H7 (cell line): ENCODE measurements at regions not wholly inside any gene's neighbourhood (a gene's known extent, or its start where the extent isn't known, plus 50 kb on each side); places are given as distances from the start of the nearest gene placed in this dataset.
"Not testable (repeated sequence)": the region's sequence is repeated elsewhere in the genome, so short reads cannot be mapped to it uniquely, and the experiment has no call there.

Experiments
- DNase-seq: peaks from one replicate; pipeline ENCODE4 v3.0.0; 2012
- H3K27me3 ChIP-seq: 2 replicates; pipeline ENCODE4 v1.6.0; 2011; ENCODE audit warnings: mild to moderate bottlenecking, low read length; ENCODE audit not compliant: control insufficient read depth, insufficient read depth
- H3K36me3 ChIP-seq: replicated peaks from 2 replicates; pipeline ENCODE4 v1.5.1; 2011; ENCODE audit warnings: low read length; ENCODE audit not compliant: control insufficient read depth, insufficient read depth
- H3K4me3 ChIP-seq: 2 replicates; pipeline ENCODE4 v1.5.1; 2011; ENCODE audit warnings: low read depth, mild to moderate bottlenecking, control low read depth, low read length, moderate library complexity; ENCODE audit not compliant: insufficient read depth

DNA sequence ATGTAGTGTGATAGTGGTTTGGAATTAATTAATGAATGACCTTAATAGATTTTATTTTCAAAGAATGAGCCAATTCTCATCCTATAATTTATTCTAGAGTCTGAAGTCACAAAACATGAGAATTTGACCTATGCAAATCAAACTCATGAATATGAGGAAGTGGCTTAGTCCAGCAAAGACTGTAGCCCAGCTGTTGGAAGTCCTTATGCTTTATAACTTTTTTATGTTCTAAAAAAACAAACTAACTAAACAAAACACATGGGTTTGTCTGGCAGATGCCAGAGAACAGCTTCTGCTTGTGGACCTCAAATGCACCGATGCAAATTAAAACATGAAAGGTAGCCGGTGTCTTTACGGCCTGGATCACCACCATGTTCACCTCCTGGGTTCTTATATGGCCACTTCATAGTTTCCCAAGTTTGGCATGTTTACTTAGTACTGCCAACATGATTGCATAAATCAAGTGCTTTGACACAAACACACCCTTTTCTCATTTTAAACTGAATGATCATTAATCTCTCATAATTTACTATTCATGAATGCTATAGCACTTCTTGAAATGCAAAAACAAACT is 277.4 kb downstream of the PAPSS1 start:
- H3K27me3 ChIP-seq = no peaks in the 10 kb centered on the region
- H3K4me3 ChIP-seq = no peak overlapping the region
- no peak for DNase-seq
- no peaks in the 10 kb centered on the region for H3K36me3 ChIP-seq

DNA sequence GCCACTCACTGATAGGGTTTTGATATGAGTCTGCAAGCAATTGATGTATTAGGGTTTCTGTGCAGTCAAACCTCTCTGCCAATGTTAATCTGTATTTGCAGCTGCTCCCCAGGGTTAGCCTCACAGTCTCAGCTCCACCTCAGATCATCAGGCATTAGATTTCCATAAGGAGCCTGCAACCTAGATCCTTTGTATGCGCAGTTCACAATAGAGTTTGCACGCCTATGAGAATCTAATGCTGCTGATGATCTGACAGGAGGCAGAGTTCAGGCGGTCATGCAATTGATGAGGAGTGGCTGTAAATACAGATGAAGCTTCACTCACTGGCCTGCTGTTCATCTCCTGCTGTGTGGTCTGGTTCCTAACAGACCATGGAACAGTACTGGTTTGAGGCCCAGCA is 280.6 kb downstream of the PAPSS1 start:
- no peak for DNase-seq
- H3K4me3 ChIP-seq = no peak overlapping the region
- no peaks in the 10 kb centered on the region for H3K27me3 ChIP-seq
- H3K36me3 ChIP-seq = no peaks in the 10 kb centered on the region

DNA sequence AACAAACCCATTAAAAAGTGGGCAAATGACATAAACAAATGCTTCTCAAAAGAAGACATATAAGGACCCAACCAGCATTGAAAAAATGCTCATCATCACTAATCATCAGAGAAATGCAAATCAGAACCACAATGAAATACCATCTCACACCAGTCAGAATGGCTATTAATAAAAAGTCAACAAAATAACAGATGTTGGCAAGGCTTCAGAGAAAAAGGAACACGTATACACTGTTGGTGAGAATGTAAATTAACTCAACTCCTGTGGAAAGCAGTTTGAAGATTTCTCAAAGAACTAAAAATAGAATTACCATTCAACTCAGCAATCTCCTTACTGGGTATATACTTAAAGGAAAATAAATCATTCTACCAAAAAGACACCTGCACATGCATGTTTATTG is 283.6 kb downstream of the PAPSS1 start:
- not testable (repeated sequence) for H3K27me3 ChIP-seq, H3K36me3 ChIP-seq, DNase-seq, H3K4me3 ChIP-seq

DNA sequence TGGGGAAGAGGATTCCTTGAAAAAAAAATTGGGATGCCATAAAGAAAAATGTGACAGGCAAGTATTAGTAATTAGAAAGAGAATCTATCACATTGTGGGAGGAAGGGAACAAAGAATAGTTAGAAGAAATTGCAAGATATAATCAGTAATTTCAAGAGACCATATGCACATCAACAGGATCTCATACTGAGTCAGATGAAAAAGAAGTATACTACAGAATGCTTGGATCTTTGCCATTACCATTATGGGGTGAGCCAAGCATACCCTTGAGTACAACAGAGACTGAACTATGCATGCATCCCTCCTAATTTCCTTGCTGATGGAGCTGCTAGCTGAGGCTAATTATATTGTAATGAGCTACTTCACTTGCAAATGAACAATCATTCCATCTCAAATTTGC is 287.6 kb downstream of the PAPSS1 start:
- Histone ChIP-seq H3K4me3 (no peak overlapping the region), H3K36me3 (no peaks in the 10 kb centered on the region), H3K27me3 (no peaks in the 10 kb centered on the region)
- DNase-seq = no peak

DNA sequence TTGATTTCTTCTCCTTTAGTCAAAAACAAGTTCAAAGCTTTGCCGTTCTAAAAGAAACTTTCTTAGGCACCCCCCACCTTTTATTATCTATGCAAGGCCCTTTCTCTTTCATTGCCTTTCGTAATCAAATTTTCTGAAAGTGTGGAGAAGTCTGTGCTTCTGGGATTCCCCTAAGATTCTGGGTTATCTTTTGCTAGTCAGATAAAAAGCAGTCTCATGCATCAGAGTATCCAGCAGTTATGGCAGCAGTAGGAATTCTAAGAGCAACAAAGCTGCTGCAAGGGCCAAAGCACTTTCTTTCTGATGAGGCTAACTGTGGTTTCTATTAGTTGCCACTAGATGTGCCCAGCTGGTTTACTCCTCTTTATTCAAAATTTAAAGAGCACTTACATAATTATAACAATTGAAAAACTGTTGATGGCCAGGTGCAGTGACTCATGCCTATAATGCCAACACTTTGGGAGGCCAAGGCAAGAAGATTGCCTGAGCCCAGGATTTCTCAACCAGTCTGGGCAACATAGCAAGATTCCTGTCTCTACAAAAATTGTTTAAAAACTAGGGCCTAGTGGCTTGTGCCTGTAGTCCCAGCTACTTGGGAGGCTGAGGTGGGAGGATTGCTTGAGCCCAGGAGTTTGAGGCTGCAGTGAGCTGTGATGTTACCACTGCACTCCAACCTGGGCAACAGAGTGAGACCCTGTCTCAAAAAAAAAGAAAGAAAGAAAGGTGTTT is 296.2 kb downstream of the PAPSS1 start:
- DNase-seq = no peak
- Histone ChIP-seq H3K36me3 (no peaks in the 10 kb centered on the region), H3K27me3 (no peaks in the 10 kb centered on the region), H3K4me3 (no peak overlapping the region)

DNA sequence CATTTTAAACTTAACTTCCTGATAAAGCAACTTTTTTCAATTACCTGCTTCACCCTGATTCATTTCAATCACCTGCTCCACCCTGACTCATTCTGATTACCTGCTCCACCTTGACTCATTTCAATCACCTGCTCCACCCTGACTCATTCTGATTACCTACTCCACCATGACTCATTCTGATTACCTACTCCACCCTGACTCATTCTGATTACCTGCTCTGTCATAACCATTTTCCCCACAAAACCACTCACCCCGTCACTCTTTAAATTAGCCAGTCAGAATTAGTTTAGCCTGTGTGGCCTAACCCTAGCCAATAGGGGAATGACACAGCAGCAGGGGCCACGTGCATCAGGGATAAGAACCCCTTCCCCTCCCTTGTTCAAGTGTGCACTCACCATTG is 300.5 kb downstream of the PAPSS1 start:
- not testable (repeated sequence) for H3K36me3 ChIP-seq, H3K27me3 ChIP-seq, DNase-seq, H3K4me3 ChIP-seq

DNA sequence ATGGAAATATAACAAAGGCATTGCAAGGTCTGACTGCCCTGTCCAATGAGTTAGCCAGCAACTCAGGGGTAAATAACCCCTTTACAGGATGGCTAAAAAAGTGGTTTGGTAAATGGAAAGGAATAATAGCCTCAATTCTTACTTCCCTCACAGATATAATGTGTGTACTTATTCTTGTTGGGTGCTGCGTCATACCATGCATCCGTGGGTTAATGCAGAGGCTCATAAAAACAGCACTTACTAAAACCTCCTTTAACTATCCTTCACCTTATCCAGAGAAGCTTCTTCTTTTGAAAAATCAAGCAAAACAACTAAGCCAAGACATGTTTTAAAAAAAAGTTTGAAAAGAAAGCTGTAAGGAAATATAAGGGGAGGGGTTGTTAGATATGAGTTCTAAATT is 301.0 kb downstream of the PAPSS1 start:
- no peak overlapping the region for H3K4me3 ChIP-seq
- H3K27me3 ChIP-seq = no peaks in the 10 kb centered on the region
- no peaks in the 10 kb centered on the region for H3K36me3 ChIP-seq
- no peak for DNase-seq

DNA sequence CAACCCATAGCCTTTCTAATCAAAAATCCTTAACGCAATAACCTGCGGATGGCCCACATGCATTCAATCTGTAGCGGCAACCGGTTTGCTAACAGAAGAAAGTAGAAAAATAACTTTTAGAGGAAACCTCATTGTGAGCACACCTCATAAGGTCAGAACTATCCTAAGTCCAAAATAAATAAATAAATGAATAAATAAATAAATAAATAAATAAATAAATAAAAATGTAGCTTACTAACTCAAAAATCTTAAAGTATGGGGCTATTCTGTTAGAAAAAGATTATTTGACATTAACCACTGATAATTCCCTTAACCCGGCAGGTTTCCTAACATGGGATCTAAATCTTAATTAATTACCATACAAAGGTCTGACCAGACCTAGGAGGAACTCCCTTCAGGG is 304.5 kb downstream of the PAPSS1 start:
- not testable (repeated sequence) for H3K36me3 ChIP-seq, H3K4me3 ChIP-seq, DNase-seq, H3K27me3 ChIP-seq

DNA sequence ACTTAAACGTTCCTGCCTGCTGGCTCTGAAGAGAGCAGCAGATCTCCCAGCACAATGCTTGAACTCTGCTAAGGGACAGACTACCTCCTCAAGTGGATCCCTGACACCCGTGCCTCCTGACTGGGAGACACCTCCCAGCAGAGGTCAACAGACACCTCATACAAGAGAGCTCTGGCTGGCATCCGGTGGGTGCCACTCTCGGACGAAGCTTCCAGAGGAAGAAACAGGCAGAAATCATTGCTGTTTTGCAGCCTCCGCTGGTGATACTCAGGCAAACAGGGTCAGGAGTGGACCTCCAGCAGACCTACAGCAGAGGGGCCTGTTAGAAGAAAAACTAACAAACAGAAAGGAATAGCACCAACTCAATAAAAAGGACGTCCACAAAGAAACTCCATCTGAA is 310.2 kb downstream of the PAPSS1 start:
- DNase-seq, H3K36me3 ChIP-seq, H3K27me3 ChIP-seq, H3K4me3 ChIP-seq: not testable (repeated sequence)

DNA sequence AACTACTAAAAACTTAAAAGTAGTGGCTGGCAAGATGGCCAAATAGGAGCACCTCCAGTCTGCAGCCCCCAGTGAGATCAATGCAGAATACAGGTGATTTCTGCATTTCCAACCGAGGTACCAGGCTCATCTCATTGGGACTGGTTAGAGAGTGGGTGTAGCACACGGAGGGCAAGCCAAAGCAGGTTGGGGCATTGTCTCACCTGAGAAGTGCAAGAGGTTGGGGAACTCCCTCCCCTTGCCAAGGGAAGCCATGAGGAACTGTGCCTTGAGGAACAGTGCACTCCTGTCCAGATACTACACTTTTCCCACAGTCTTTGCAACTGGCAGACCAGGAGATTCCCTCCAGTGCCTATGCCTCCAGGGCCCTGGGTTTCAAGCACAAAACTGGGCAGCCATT is 311.1 kb downstream of the PAPSS1 start:
- no peak overlapping the region for H3K4me3 ChIP-seq
- H3K27me3 ChIP-seq = no peaks in the 10 kb centered on the region
- no peaks in the 10 kb centered on the region for H3K36me3 ChIP-seq
- no peak for DNase-seq

DNA sequence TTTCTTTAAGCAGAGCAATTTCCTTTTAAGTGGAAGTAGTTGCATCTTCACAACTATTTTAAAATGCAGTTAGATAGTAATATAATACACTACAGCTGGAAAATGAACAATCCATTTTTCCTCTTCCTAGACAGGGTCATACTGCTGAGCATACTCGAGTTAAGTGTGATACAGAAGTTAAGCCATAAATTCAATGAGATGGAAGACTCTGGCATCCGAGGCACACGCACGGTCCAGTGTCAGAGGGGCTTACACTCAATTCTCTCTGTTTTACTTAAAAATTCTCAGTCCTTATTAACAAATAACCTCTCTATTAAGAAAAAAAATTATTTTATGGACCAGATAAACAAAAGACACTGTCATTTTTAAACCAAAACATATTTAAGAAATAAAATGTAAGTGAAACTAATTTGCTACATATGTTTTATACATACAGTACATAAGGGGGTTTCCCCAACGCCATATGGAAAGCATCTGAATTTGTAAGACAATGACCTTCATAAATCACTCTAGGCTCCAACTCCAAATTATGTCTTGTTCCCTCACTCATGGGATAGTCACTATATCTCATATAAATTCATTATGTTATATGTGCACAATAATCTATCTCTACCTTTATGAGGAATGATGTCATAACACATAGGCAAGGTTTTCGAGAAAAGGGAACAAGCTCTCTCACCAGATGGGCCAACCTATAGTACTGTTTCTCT is 315.3 kb downstream of the PAPSS1 start:
- Histone ChIP-seq H3K27me3 (no peaks in the 10 kb centered on the region), H3K4me3 (no peak overlapping the region), H3K36me3 (no peaks in the 10 kb centered on the region)
- no peak for DNase-seq

DNA sequence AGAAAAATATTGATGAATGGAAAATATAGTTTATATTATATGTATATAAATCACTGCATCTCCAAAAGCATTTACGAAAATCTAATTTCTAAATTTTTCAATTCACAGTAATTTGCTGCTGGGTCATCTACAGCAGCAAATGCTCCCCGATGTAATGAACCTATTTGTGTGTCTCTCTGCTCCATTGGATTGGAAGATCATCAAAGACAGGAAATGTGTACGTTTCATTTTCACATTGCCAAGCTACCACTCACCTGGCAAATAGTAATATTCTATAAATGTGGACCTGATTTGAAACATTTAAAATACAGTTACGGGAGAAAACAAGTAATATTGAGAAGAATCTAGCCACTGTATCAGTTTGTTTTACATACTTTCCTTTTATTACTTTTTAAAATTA is 317.7 kb downstream of the PAPSS1 start:
- Histone ChIP-seq H3K36me3 (no peaks in the 10 kb centered on the region), H3K27me3 (no peaks in the 10 kb centered on the region), H3K4me3 (no peak overlapping the region)
- no peak for DNase-seq

DNA sequence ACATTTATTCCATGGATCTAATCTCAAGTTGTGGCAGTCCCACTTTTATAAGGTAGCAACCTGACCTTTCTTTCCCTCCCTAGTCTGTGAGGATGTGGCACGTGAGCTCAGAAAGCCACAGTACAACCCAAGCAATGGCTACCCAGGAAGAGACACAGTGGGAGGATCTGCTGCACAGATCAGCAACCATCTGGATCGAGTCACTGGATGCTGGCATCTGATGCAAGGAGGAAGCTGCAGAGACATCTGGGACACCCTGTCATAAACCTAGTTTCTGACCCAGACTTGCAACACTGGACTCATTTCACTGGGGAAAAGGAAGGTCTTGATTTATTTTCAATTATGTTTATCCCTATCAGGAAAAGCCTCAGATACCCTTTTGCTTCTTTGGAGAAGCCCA is 327.1 kb downstream of the PAPSS1 start:
- DNase-seq = no peak
- Histone ChIP-seq H3K36me3 (no peaks in the 10 kb centered on the region), H3K27me3 (no peaks in the 10 kb centered on the region), H3K4me3 (no peak overlapping the region)

DNA sequence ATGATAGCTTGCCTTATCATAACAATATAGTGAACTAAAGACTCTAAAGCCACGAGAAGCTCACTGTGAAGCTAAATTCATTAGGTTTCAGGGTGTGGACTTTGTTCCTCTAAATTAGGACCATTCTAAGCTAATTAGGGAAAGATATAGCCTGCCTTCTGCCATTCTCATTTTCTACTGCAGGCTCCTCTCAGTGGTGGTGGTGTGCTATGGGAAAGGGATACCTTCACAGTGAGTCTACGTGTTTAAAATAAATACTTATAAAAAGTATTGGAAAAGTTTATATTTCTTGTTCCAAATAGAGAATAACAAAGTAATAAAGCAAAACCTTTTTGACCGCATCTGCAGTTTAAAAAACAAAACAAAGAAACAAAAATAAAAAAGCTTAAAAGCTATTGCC is 327.7 kb downstream of the PAPSS1 start:
- DNase-seq = no peak
- Histone ChIP-seq H3K4me3 (no peak overlapping the region), H3K36me3 (no peaks in the 10 kb centered on the region), H3K27me3 (no peaks in the 10 kb centered on the region)

DNA sequence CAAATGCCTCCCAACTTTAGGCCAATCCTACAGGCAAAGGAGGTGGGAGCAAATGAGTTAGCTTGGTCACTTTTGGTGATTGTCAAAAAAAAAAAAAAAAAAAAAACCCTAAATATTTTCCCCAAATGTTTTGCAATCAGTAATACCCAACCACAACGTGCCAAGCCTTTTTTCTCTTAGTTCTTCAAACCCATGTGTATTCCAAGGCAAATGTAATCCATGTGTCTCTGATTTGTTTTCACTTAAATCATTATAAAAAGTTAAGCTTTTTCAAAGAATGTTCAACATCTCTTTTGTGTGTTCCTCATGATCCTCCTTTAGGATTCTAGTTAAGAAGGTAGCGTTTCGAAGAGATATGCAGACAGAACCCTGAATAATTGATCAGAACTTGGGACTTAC is 328.4 kb downstream of the PAPSS1 start:
- Histone ChIP-seq H3K27me3 (no peaks in the 10 kb centered on the region), H3K4me3 (no peak overlapping the region), H3K36me3 (no peaks in the 10 kb centered on the region)
- no peak for DNase-seq
